ENCODE measurements at regions not wholly inside any gene's neighbourhood (a gene's known extent, or its start where the extent isn't known, plus 50 kb on each side); places are given as distances from the start of the nearest gene placed in this dataset.

- no peak for TF ChIP-seq EZH2 (IDR thresholded peaks at IDR 0.05; ENCODE audit: low read length, missing control alignments)
- TF ChIP-seq, protein P1, sequence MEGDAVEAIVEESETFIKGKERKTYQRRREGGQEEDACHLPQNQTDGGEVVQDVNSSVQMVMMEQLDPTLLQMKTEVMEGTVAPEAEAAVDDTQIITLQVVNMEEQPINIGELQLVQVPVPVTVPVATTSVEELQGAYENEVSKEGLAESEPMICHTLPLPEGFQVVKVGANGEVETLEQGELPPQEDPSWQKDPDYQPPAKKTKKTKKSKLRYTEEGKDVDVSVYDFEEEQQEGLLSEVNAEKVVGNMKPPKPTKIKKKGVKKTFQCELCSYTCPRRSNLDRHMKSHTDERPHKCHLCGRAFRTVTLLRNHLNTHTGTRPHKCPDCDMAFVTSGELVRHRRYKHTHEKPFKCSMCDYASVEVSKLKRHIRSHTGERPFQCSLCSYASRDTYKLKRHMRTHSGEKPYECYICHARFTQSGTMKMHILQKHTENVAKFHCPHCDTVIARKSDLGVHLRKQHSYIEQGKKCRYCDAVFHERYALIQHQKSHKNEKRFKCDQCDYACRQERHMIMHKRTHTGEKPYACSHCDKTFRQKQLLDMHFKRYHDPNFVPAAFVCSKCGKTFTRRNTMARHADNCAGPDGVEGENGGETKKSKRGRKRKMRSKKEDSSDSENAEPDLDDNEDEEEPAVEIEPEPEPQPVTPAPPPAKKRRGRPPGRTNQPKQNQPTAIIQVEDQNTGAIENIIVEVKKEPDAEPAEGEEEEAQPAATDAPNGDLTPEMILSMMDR (conservative IDR thresholded peaks at IDR 0.05 in 1 of 2, IDR thresholded peaks at IDR 0.05 in 1 of 2; ENCODE audit: low read depth in 1 of 2, low read length in 2 of 2) = no peak
- DNase-seq (ENCODE audit: low read depth in 2 of 2) = peak; percentile 2 to 63
- Histone ChIP-seq H4K20me1 (ENCODE audit: control insufficient read depth, extremely low read depth, insufficient read depth, low read length) (no peaks in the 10 kb centered on the region), H3K4me3 (replicated peaks in 1 of 4; ENCODE audit: control extremely low read depth in 1 of 4, insufficient read depth in 1 of 4, low read depth in 3 of 4, low read length in 4 of 4) (no peak overlapping the region), H2AFZ (ENCODE audit: low read length) (no peak overlapping the region), H3K4me1 (ENCODE audit: control insufficient read depth, extremely low read depth, insufficient read depth, low read length) (no peaks in the 10 kb centered on the region), H3K27ac (ENCODE audit: insufficient read depth, low read length) (no peak overlapping the region), H3K9ac (ENCODE audit: insufficient read depth, low read length) (no peak overlapping the region), H3K4me2 (ENCODE audit: extremely low read depth, insufficient read depth, low read length) (no peak overlapping the region), H3K36me3 (ENCODE audit: control insufficient read depth, insufficient read depth, low read length) (no peaks in the 10 kb centered on the region), H3K79me2 (ENCODE audit: control insufficient read depth, insufficient read depth, low read length) (no peaks in the 10 kb centered on the region), H3K9me3 (ENCODE audit: control insufficient read depth, insufficient read depth, low read depth, low read length) (no peaks in the 10 kb centered on the region), H3K27me3 (ENCODE audit: control insufficient read depth, insufficient read depth, low read length) (no peaks in the 10 kb centered on the region)
Observed at GRCh38 chr3:25870452-25870851, 80.6 kb downstream of the OXSM start.

- DNase-seq (ENCODE audit: low read depth in 2 of 2) = no peak
- H2AFZ ChIP-seq (ENCODE audit: low read length) = no peak overlapping the region
- no peaks in the 10 kb centered on the region for H4K20me1 ChIP-seq (ENCODE audit: control insufficient read depth, extremely low read depth, insufficient read depth, low read length)
- TF ChIP-seq, protein P1 (conservative IDR thresholded peaks at IDR 0.05 in 1 of 2, IDR thresholded peaks at IDR 0.05 in 1 of 2; ENCODE audit: low read depth in 1 of 2, low read length in 2 of 2) = no peak
- TF ChIP-seq EZH2 (IDR thresholded peaks at IDR 0.05; ENCODE audit: low read length, missing control alignments) = no peak
- no peak overlapping the region for H3K9ac ChIP-seq (ENCODE audit: insufficient read depth, low read length)
- no peaks in the 10 kb centered on the region for H3K9me3 ChIP-seq (ENCODE audit: control insufficient read depth, insufficient read depth, low read depth, low read length)
- H3K36me3 ChIP-seq (ENCODE audit: control insufficient read depth, insufficient read depth, low read length) = no peaks in the 10 kb centered on the region
- no peak overlapping the region for H3K4me3 ChIP-seq (replicated peaks in 1 of 4; ENCODE audit: control extremely low read depth in 1 of 4, insufficient read depth in 1 of 4, low read depth in 3 of 4, low read length in 4 of 4)
- no peak overlapping the region for H3K27ac ChIP-seq (ENCODE audit: insufficient read depth, low read length)
- H3K4me1 ChIP-seq (ENCODE audit: control insufficient read depth, extremely low read depth, insufficient read depth, low read length) = no peaks in the 10 kb centered on the region
- H3K79me2 ChIP-seq (ENCODE audit: control insufficient read depth, insufficient read depth, low read length) = no peaks in the 10 kb centered on the region
- H3K27me3 ChIP-seq (ENCODE audit: control insufficient read depth, insufficient read depth, low read length) = no peaks in the 10 kb centered on the region
- H3K4me2 ChIP-seq (ENCODE audit: extremely low read depth, insufficient read depth, low read length) = no peak overlapping the region
Observed at GRCh38 chr3:25872200-25872877, 82.4 kb downstream of the OXSM start.

- no peaks in the 10 kb centered on the region for H3K36me3 ChIP-seq (ENCODE audit: control insufficient read depth, insufficient read depth, low read length)
- DNase-seq (ENCODE audit: low read depth in 2 of 2) = no peak
- H3K79me2 ChIP-seq (ENCODE audit: control insufficient read depth, insufficient read depth, low read length) = no peaks in the 10 kb centered on the region
- no peak overlapping the region for H3K9ac ChIP-seq (ENCODE audit: insufficient read depth, low read length)
- H3K4me3 ChIP-seq (replicated peaks in 1 of 4; ENCODE audit: control extremely low read depth in 1 of 4, insufficient read depth in 1 of 4, low read depth in 3 of 4, low read length in 4 of 4) = no peak overlapping the region
- H3K27me3 ChIP-seq (ENCODE audit: control insufficient read depth, insufficient read depth, low read length) = no peaks in the 10 kb centered on the region
- no peak overlapping the region for H3K27ac ChIP-seq (ENCODE audit: insufficient read depth, low read length)
- H3K4me2 ChIP-seq (ENCODE audit: extremely low read depth, insufficient read depth, low read length) = no peak overlapping the region
- no peak overlapping the region for H2AFZ ChIP-seq (ENCODE audit: low read length)
- TF ChIP-seq, protein P1 (conservative IDR thresholded peaks at IDR 0.05 in 1 of 2, IDR thresholded peaks at IDR 0.05 in 1 of 2; ENCODE audit: low read depth in 1 of 2, low read length in 2 of 2) = no peak
- no peak for TF ChIP-seq EZH2 (IDR thresholded peaks at IDR 0.05; ENCODE audit: low read length, missing control alignments)
- no peaks in the 10 kb centered on the region for H3K4me1 ChIP-seq (ENCODE audit: control insufficient read depth, extremely low read depth, insufficient read depth, low read length)
- H4K20me1 ChIP-seq (ENCODE audit: control insufficient read depth, extremely low read depth, insufficient read depth, low read length) = no peaks in the 10 kb centered on the region
- H3K9me3 ChIP-seq (ENCODE audit: control insufficient read depth, insufficient read depth, low read depth, low read length) = no peaks in the 10 kb centered on the region
Observed at GRCh38 chr3:25883492-25883891, 93.6 kb downstream of the OXSM start.
